ENCODE measurements at regions not wholly inside any gene's neighbourhood (a gene's known extent, or its start where the extent isn't known, plus 50 kb on each side); places are given as distances from the start of the nearest gene placed in this dataset.

DNA sequence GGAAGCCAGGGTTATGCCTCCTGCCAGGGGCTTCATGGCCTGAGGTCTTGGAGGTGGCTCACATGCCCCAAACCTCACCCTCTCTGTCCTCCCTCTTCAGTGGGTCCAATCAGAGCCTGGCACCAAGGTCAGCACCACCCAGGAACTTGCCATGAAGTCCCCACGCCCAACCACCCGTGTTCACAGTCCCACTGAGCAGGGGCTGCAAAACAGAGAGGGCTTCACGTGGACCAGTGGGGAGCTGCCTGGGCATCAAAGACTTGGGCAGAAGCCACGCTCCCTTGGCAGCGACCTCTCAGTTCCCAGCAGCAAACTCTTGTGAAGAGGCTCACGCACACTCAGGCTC is 425.8 kb upstream of the B3GAT1 start:
- DNase-seq (ENCODE audit: low read depth) = no peak
- TF ChIP-seq, protein P1, sequence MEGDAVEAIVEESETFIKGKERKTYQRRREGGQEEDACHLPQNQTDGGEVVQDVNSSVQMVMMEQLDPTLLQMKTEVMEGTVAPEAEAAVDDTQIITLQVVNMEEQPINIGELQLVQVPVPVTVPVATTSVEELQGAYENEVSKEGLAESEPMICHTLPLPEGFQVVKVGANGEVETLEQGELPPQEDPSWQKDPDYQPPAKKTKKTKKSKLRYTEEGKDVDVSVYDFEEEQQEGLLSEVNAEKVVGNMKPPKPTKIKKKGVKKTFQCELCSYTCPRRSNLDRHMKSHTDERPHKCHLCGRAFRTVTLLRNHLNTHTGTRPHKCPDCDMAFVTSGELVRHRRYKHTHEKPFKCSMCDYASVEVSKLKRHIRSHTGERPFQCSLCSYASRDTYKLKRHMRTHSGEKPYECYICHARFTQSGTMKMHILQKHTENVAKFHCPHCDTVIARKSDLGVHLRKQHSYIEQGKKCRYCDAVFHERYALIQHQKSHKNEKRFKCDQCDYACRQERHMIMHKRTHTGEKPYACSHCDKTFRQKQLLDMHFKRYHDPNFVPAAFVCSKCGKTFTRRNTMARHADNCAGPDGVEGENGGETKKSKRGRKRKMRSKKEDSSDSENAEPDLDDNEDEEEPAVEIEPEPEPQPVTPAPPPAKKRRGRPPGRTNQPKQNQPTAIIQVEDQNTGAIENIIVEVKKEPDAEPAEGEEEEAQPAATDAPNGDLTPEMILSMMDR (IDR thresholded peaks at IDR 0.05; ENCODE audit: control insufficient read depth, insufficient read depth, low read depth, low read length, missing control alignments) = no peak
- H3K4me3 ChIP-seq (ENCODE audit: control insufficient read depth, low read depth, low read length) = no peak overlapping the region

DNA sequence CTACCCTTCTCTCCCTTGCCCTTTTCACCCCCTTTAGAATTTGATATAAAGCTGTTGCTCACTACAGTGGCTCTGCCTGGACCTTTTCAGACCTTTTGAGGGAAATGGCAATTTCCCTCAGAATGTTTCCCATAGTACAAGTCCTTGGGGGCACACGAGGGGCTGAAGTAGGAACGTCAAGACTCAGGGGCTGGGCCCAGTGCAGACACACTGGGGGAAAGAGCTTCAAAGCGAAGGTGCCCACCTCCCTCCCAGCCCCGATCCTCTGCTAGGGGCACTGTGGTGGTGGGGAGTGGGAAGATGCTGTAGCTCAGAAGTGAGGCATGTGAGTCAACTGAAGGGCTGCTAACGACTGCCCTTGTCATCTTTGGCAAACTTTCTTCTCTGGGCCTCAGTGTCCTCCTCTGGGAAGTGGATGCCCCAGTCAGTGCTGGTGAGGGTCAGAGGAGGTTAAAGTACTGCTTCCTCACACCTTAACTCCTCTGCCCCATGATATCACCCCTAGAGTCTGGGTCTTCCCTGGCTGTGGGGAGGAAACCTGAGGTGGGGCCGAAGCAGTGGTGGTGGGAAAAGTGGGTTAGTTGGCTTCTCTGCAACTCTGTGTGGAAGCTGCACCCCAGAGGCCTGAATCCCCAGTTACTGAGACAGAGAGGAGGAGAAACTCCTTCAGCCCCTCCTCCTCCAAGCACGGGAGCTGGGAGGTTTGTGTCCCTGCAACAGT is 425.3 kb upstream of the B3GAT1 start:
- no peak for DNase-seq (ENCODE audit: low read depth)
- no peak overlapping the region for H3K4me3 ChIP-seq (ENCODE audit: control insufficient read depth, low read depth, low read length)
- TF ChIP-seq, protein P1 (IDR thresholded peaks at IDR 0.05; ENCODE audit: control insufficient read depth, insufficient read depth, low read depth, low read length, missing control alignments) = no peak

DNA sequence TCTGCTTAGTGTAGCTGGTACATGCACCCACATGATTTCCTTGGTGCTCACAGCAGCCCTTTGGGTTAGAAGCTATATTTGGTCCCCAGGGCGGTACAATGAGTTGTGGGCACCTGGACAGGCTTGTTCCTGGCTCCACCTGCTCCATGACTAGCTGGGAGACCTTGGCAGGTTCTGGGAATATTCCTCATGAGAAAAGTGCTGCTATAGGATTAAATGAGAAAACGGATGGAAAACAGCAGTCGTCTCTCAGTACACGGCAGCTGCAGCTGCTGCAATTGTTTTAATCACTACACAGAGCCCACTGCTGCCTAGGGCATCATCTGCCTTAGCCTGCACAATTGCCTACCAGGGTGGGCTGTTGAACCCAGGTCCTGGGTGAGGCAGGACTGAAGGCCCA is 424.5 kb upstream of the B3GAT1 start:
- no peak for DNase-seq (ENCODE audit: low read depth)
- TF ChIP-seq, protein P1 (IDR thresholded peaks at IDR 0.05; ENCODE audit: control insufficient read depth, insufficient read depth, low read depth, low read length, missing control alignments) = no peak
- H3K4me3 ChIP-seq (ENCODE audit: control insufficient read depth, low read depth, low read length) = no peak overlapping the region

DNA sequence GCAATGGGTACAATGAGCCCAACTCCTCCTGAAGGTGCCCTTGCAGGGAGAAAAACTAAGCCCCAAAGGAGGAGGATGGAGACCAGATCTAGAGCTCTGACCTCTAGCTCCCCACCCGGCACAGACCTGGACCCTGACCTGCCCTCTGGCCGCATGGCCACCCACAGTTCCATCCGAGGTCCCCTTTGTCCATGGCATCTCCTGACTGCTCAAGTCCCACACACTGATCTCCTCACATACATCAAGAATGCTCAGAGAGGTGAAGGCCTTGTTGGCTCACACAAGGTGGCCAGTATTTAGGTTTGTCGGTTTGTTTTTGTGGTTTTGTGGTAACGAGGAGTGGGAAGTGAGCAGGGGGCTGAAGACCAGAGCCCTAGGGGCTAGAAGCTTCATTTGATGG is 423.5 kb upstream of the B3GAT1 start:
- TF ChIP-seq, protein P1 (IDR thresholded peaks at IDR 0.05; ENCODE audit: control insufficient read depth, insufficient read depth, low read depth, low read length, missing control alignments) = no peak
- H3K4me3 ChIP-seq (ENCODE audit: control insufficient read depth, low read depth, low read length) = no peak overlapping the region
- no peak for DNase-seq (ENCODE audit: low read depth)

DNA sequence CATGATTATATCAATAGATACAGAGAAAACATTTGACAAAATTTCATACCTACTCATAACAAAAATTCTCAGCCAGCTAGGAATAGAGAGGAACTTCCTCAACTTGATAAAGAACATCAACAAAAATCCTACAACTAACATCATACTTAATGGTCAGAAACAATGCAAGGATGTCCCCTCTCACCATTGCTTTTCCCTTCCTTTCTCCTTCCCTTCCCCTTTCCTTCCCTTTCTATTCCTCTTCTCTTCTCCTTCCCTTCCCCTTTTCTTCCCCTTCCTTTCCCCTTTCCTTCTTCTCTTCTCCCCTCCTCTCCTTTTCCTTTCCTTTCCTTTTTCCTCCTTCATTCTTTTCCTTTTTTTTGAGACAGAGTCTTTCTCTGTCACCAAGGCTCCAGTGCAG is 418.3 kb upstream of the B3GAT1 start:
- TF ChIP-seq, protein P1 (IDR thresholded peaks at IDR 0.05; ENCODE audit: control insufficient read depth, insufficient read depth, low read depth, low read length, missing control alignments) = no peak
- no peak for DNase-seq (ENCODE audit: low read depth)
- H3K4me3 ChIP-seq (ENCODE audit: control insufficient read depth, low read depth, low read length) = no peak overlapping the region

DNA sequence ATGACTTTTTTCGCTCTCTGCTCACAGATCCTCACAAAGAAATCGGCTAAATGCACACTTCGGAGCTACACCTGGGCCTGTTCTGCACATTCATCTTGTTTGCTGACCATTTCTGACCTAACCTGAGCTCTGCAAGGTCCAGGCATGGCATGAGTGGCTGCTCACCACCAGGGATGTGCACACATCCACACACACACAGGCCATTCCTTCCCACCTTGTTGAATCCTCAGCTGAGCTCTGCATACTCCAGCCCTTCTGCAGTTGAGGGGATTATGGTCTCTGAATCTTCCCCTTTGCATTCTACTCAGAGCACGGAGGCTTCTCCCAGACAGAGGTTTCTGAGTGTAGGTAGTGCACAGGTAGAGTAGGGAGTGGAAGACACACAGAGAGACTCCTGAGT is 411.9 kb upstream of the B3GAT1 start:
- DNase-seq (ENCODE audit: low read depth) = no peak
- TF ChIP-seq, protein P1 (IDR thresholded peaks at IDR 0.05; ENCODE audit: control insufficient read depth, insufficient read depth, low read depth, low read length, missing control alignments) = no peak
- H3K4me3 ChIP-seq (ENCODE audit: control insufficient read depth, low read depth, low read length) = no peak overlapping the region

Data from AG09309 (cell line).